HL-60 (cell line): ENCODE measurements at regions not wholly inside any gene's neighbourhood (a gene's known extent, or its start where the extent isn't known, plus 50 kb on each side); places are given as distances from the start of the nearest gene placed in this dataset.

Experiments
- DNase-seq, 2 experiments: peaks; one replicate each; pipeline ENCODE4 v3.0.0-alpha.2; 2010 to 2020; ENCODE audit warnings: low read depth in 1 of 2, low spot score in 1 of 2
- H3K27ac ChIP-seq: fragments of 250-450 bp; sonication (Bioruptor Pico); replicated peaks from 2 replicates; pipeline ENCODE4 v1.5.1; 2020; ENCODE audit warnings: mild to moderate bottlenecking, moderate library complexity
- H3K27me3 ChIP-seq: fragments of 250-450 bp; sonication (Bioruptor Pico); 2 replicates; pipeline ENCODE4 v1.5.1; 2021; ENCODE audit warnings: mild to moderate bottlenecking, moderate library complexity; ENCODE audit not compliant: insufficient read depth, poor library complexity, severe bottlenecking
- H3K4me3 ChIP-seq: replicated peaks from 2 replicates; pipeline ENCODE4 v1.5.1; 2011; ENCODE audit warnings: mild to moderate bottlenecking, control low read depth, low read length; ENCODE audit not compliant: insufficient read depth
- GABPA ChIP-seq: IDR thresholded peaks from 2 replicates; pipeline ENCODE4 v1.6.1; 2012; ENCODE audit warnings: low read depth
- POLR2AphosphoS5 ChIP-seq: IDR thresholded peaks from 2 replicates; pipeline ENCODE4 v1.6.1; 2012; ENCODE audit warnings: low read depth
- SPI1 ChIP-seq: IDR thresholded peaks from 2 replicates; pipeline ENCODE4 v1.6.1; 2012; ENCODE audit warnings: low read depth, mild to moderate bottlenecking, borderline replicate concordance
- TF ChIP-seq, protein P1 (sequence below): IDR thresholded peaks from 2 replicates; pipeline ENCODE4 v1.6.1; 2012; ENCODE audit warnings: low read depth; ENCODE audit not compliant: insufficient replicate concordance
- TF ChIP-seq, protein P2 (sequence below): IDR thresholded peaks from one replicate; pipeline ENCODE4 v1.5.1; 2011; ENCODE audit warnings: low read length, control low read depth, inconsistent platforms; ENCODE audit not compliant: insufficient read depth

DNA sequence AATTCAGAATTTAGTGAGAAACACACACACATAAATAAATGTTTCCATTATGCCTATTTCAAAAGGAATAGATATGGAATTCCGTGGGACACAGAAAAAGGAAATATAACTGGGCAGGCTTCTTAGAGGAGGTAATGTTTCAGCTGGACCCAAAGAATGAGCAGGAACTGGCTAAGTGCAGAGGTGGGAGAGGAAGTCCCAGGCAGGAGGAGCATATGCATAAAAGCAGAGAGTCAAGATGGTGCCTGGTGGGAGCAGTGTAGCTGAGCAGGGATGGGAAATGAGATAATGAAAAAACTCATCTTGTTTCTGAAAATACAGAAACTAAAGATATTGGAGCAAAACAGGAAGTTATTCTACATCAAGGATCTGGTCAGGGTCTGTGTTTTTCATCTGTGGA is 115.2 kb upstream of the MAGI3 start:
- H3K27ac ChIP-seq, result no peak overlapping the region
- TF ChIP-seq, protein P1, sequence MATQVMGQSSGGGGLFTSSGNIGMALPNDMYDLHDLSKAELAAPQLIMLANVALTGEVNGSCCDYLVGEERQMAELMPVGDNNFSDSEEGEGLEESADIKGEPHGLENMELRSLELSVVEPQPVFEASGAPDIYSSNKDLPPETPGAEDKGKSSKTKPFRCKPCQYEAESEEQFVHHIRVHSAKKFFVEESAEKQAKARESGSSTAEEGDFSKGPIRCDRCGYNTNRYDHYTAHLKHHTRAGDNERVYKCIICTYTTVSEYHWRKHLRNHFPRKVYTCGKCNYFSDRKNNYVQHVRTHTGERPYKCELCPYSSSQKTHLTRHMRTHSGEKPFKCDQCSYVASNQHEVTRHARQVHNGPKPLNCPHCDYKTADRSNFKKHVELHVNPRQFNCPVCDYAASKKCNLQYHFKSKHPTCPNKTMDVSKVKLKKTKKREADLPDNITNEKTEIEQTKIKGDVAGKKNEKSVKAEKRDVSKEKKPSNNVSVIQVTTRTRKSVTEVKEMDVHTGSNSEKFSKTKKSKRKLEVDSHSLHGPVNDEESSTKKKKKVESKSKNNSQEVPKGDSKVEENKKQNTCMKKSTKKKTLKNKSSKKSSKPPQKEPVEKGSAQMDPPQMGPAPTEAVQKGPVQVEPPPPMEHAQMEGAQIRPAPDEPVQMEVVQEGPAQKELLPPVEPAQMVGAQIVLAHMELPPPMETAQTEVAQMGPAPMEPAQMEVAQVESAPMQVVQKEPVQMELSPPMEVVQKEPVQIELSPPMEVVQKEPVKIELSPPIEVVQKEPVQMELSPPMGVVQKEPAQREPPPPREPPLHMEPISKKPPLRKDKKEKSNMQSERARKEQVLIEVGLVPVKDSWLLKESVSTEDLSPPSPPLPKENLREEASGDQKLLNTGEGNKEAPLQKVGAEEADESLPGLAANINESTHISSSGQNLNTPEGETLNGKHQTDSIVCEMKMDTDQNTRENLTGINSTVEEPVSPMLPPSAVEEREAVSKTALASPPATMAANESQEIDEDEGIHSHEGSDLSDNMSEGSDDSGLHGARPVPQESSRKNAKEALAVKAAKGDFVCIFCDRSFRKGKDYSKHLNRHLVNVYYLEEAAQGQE, result no peak
- TF ChIP-seq POLR2AphosphoS5, result no peak
- no peak for TF ChIP-seq GABPA
- TF ChIP-seq, protein P2, sequence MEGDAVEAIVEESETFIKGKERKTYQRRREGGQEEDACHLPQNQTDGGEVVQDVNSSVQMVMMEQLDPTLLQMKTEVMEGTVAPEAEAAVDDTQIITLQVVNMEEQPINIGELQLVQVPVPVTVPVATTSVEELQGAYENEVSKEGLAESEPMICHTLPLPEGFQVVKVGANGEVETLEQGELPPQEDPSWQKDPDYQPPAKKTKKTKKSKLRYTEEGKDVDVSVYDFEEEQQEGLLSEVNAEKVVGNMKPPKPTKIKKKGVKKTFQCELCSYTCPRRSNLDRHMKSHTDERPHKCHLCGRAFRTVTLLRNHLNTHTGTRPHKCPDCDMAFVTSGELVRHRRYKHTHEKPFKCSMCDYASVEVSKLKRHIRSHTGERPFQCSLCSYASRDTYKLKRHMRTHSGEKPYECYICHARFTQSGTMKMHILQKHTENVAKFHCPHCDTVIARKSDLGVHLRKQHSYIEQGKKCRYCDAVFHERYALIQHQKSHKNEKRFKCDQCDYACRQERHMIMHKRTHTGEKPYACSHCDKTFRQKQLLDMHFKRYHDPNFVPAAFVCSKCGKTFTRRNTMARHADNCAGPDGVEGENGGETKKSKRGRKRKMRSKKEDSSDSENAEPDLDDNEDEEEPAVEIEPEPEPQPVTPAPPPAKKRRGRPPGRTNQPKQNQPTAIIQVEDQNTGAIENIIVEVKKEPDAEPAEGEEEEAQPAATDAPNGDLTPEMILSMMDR, result no peak
- no peak for TF ChIP-seq SPI1
- no peak for DNase-seq
- H3K4me3 ChIP-seq, result no peak overlapping the region
- H3K27me3 ChIP-seq, result no peaks in the 10 kb centered on the region

DNA sequence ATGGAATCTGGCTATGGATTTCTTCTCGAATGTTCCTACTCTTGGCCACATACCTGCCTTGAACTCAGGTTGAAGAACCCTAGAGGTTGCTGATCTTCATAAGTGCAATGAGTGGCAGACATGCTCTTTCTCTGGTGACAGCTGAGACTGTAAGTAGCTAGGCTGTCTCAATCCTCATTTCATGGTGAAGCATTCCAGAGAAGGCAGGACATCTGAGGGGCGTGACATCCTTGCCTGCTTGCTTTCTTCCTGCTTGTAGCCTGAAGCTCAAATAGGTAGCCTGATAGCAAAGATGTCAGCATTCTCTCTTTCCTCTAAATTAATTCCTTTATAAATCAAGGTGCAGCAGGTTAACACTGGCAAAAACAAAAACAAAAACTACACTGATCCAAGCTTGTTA is 114.6 kb upstream of the MAGI3 start:
- Histone ChIP-seq H3K27ac (no peak overlapping the region), H3K27me3 (no peaks in the 10 kb centered on the region), H3K4me3 (no peak overlapping the region)
- TF ChIP-seq, protein P2, result no peak
- TF ChIP-seq, protein P1, result no peak
- TF ChIP-seq GABPA, result no peak
- TF ChIP-seq POLR2AphosphoS5, result no peak
- no peak for TF ChIP-seq SPI1
- no peak for DNase-seq

DNA sequence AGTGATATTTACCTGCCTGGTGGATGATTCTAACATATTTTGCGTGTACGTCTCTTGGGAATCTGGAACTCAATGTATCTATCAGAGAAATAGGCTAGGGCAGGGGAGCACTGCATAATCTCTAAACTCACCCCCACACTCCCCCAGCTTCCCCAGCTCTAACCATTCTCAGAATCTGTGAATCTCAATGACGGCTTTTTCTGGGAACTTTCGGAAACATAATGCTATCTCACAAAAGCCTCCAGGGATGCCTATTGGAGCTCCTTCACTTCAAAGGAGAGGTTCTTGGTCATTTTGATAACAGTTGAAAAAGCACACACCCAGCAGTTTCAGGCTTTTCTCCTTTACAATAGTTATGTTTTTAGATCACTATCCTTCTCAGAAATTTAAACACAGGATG is 113.8 kb upstream of the MAGI3 start:
- Histone ChIP-seq H3K27ac (no peak overlapping the region), H3K4me3 (no peak overlapping the region), H3K27me3 (no peaks in the 10 kb centered on the region)
- TF ChIP-seq SPI1 (no peak), GABPA (no peak), POLR2AphosphoS5 (no peak)
- TF ChIP-seq, protein P2, result no peak
- TF ChIP-seq, protein P1, result no peak
- DNase-seq, result no peak
